Activated T-helper 2 cell treated with anti-CD3 and anti-CD28 coated beads, Interferon-gamma antibody, Interleukin-2, Interleukin-4, amounts not matched to agents 10 μg/mL and 5 μg/mL and 100 μg/mL, durations not matched to agents 14 hours and 24 hours and 36 hours (primary cell): ENCODE measurements at regions not wholly inside any gene's neighbourhood (a gene's known extent, or its start where the extent isn't known, plus 50 kb on each side); places are given as distances from the start of the nearest gene placed in this dataset.
"Not testable (repeated sequence)": the region's sequence is repeated elsewhere in the genome, so short reads cannot be mapped to it uniquely, and the experiment has no call there.

ENCODE experiments used
- DNase-seq: peaks from one replicate; pipeline ENCODE4 v3.0.0; 2021; ENCODE audit warnings: low spot score
- H3K27ac Mint-ChIP-seq: one replicate; pipeline ENCODE4 v1.8.0; 2021; ENCODE audit warnings: mixed read lengths
- H3K27me3 Mint-ChIP-seq: one replicate; pipeline ENCODE4 v1.8.0; 2021; ENCODE audit warnings: low read depth, mixed read lengths
- H3K36me3 Mint-ChIP-seq: one replicate; pipeline ENCODE4 v1.8.0; 2021; ENCODE audit warnings: low read depth, mixed read lengths
- H3K4me1 Mint-ChIP-seq: one replicate; pipeline ENCODE4 v1.8.0; 2021; ENCODE audit warnings: low read depth, mixed read lengths
- H3K4me3 Mint-ChIP-seq: one replicate; pipeline ENCODE4 v1.8.0; 2021; ENCODE audit warnings: low read depth, mild to moderate bottlenecking, moderate library complexity, mixed read lengths
- H3K9me3 Mint-ChIP-seq: one replicate; pipeline ENCODE4 v1.8.0; 2021; ENCODE audit warnings: mixed read lengths
- intact Hi-C: fragments of 100-400 bp; cut with micrococcal nuclease; formaldehyde crosslinking; loops from one replicate; pipeline ENCODE4 v1.15.1; 2023

DNA sequence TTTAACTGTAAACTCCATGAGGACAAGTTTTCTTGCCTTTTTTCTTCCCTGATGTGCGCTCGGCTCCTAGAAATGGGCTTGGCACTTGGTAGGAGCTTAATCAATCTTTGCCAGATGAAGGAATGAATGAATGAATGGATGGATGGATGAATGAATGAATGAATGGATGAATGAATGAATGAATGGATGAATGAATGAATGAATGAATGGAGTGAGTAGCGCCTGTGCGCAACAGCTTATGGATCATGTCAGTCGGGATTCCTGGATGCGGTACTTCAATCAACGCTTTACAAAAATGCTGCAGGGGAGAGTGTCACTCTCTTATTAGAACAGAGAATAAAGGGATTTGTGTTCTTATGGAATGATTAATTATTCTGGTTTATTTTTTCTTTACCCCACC, 267.3 kb downstream of the TFAP2C start:
- H3K27ac Mint-ChIP-seq = no peak overlapping the region
- no peak for DNase-seq
- intact Hi-C loops = no loop called here

DNA sequence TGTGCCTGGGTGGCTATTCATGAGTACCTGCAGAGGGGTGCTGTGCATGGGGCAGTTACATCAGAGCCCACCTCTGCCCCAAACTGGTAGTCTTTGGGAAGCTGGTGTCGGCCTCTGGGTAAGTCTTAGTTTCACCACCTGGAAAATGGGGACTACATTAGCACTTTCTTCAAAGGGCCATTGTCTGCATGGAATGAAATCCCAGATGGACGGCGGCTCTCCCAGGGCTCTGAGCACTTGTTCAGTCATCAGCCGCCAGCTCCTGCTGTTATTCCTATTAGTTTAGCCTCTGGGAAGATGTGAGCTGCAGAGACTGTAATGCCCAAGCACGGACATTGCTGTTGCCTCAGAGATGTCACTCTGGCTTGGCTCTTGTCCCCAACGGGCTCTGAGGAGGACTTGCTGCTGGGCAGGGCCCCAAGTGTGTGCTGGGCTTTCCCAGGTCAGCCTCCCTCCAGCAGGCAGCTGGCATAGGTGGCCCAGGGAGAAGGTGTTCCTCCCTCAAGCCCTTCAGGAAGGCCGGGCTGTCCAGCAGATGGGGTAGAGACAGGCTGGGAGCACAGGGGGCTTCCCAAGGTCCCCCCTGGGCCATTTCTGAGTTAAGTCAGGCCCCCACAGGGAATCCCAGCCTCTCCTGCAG, 268.3 kb downstream of the TFAP2C start:
- Mint-ChIP-seq H3K36me3 (no peaks in the 10 kb centered on the region), H3K4me1 (peaks cover 5% of the 10 kb centered on the region), H3K27me3 (no peaks in the 10 kb centered on the region), H3K9me3 (peaks cover 4% of the 10 kb centered on the region), H3K4me3 (no peak overlapping the region), H3K27ac (no peak overlapping the region)
- DNase-seq = no peak
- intact Hi-C loops = no loop called here

More for the DNA sequence above, 267.3 kb downstream of the TFAP2C start:
- H3K9me3 Mint-ChIP-seq = peaks cover 4% of the 10 kb centered on the region
- H3K36me3 Mint-ChIP-seq = no peaks in the 10 kb centered on the region
- no peak overlapping the region for H3K4me3 Mint-ChIP-seq
- H3K27me3 Mint-ChIP-seq = no peaks in the 10 kb centered on the region
- H3K4me1 Mint-ChIP-seq = peaks cover 5% of the 10 kb centered on the region

DNA sequence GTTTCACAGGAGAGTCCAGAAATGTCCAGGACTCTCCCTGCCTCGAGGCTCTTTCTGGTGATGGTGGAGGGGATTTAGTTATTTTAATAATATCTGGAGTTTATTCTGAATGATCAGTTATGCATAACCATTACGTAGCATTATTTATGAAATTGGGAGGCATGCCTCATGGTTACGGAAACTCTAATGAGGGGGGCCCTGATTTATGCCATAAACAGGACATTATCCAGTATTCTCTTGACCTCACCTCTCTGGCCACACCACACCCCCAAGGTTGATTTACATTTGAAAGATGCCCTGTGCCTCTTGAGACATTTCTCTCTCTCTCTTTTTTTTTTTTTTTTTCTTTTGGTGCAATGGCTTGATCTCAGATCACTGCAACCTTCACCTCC, 268.8 kb downstream of the TFAP2C start:
- no peak for DNase-seq
- intact Hi-C loops = no loop called here
- H3K4me1 Mint-ChIP-seq = peaks cover 5% of the 10 kb centered on the region
- H3K27ac Mint-ChIP-seq = no peak overlapping the region
- no peaks in the 10 kb centered on the region for H3K27me3 Mint-ChIP-seq
- H3K36me3 Mint-ChIP-seq = no peaks in the 10 kb centered on the region
- no peak overlapping the region for H3K4me3 Mint-ChIP-seq
- H3K9me3 Mint-ChIP-seq = peaks cover 4% of the 10 kb centered on the region

DNA sequence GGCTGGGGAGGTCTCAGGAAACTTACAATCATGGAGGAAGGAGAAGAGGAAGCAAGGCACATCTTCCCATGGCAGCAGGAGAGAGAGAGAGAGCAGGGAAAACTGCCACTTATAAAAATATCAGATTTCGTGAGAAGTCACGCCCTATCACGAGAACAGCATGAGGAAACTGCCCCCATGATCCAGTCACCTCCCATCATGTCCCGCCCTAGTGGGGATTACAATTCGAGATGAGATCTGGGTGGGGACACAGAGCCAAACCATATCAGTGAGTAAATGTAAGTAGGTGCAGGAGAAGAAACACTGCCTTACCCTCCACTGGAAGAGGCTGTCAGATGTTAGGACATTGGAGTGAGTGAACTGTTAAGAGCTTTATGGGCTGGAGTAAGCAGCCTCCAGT, 270.4 kb downstream of the TFAP2C start:
- no peaks in the 10 kb centered on the region for H3K27me3 Mint-ChIP-seq
- intact Hi-C loops = no loop called here
- DNase-seq = no peak
- no peaks in the 10 kb centered on the region for H3K36me3 Mint-ChIP-seq
- peaks cover 4% of the 10 kb centered on the region for H3K9me3 Mint-ChIP-seq
- no peak overlapping the region for H3K27ac Mint-ChIP-seq
- no peak overlapping the region for H3K4me3 Mint-ChIP-seq
- H3K4me1 Mint-ChIP-seq = no peaks in the 10 kb centered on the region

DNA sequence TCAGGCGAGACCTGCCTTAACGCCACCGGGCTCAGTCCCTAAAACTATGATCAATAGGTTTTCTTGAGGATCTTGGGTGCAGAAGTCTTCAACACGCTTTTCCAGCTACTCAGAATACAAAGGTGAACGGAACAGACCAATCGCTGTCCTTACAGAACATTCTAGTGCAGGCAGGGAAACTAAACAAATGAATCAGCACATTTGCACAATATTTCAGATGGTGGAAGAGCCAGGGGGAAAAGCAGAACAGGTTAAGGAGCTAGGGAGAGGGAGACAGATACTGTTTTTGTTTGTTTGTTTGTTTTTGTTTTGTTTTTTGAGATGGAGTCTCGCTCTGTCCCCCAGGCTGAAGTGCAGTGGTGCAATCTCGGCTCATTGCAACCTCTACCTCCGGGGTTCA, 271.1 kb downstream of the TFAP2C start:
- Mint-ChIP-seq H3K9me3 (peaks cover 4% of the 10 kb centered on the region), H3K4me3 (no peak overlapping the region), H3K27me3 (no peaks in the 10 kb centered on the region), H3K27ac (no peak overlapping the region), H3K36me3 (no peaks in the 10 kb centered on the region), H3K4me1 (no peaks in the 10 kb centered on the region)
- DNase-seq = no peak
- intact Hi-C loops = no loop called here

DNA sequence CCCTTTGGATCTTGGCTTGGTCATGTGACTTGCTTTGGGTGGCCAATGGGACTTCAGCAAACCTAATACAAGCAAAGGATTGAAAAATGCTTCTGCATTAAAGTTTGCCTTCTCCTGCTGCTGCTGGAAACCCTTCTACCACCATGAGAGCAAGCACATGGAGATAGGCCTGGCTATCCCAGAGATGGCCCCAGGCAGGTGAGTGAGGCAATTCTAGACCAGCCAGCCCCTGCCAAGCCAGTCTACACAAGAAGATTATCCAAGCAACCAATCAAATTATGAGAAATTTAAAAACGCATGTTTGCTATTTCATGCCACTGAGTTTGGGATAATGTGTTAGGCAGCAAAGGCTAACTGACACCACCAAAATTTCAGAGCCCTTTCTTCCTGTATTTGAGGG, 274.3 kb downstream of the TFAP2C start:
- Mint-ChIP-seq H3K27ac (no peak overlapping the region), H3K4me3 (no peak overlapping the region), H3K9me3 (no peaks in the 10 kb centered on the region), H3K27me3 (no peaks in the 10 kb centered on the region), H3K36me3 (no peaks in the 10 kb centered on the region), H3K4me1 (no peaks in the 10 kb centered on the region)
- intact Hi-C loops = no loop called here
- DNase-seq = no peak

DNA sequence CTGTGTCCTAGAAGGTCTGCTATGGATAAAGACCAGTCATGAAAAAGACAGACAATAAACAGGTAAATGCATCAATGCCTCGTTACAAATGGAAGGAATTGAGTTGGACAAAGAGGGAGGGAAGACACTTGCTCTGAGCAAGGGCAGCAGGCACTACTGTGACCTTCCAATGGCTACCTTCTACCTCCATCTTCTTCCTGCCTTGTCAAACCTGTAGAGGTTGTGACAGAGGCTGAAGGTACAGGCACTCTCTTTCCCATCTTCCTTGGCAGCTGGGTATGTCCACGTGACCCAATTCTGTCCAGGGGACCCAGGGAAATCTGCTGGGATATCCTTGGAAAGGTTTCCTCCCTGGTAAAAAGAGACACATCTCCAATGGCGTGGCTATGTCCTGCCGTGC, 274.8 kb downstream of the TFAP2C start:
- Mint-ChIP-seq H3K4me3 (no peak overlapping the region), H3K4me1 (no peaks in the 10 kb centered on the region), H3K9me3 (no peaks in the 10 kb centered on the region), H3K27me3 (no peaks in the 10 kb centered on the region), H3K27ac (no peak overlapping the region), H3K36me3 (no peaks in the 10 kb centered on the region)
- intact Hi-C loops = no loop called here
- no peak for DNase-seq

DNA sequence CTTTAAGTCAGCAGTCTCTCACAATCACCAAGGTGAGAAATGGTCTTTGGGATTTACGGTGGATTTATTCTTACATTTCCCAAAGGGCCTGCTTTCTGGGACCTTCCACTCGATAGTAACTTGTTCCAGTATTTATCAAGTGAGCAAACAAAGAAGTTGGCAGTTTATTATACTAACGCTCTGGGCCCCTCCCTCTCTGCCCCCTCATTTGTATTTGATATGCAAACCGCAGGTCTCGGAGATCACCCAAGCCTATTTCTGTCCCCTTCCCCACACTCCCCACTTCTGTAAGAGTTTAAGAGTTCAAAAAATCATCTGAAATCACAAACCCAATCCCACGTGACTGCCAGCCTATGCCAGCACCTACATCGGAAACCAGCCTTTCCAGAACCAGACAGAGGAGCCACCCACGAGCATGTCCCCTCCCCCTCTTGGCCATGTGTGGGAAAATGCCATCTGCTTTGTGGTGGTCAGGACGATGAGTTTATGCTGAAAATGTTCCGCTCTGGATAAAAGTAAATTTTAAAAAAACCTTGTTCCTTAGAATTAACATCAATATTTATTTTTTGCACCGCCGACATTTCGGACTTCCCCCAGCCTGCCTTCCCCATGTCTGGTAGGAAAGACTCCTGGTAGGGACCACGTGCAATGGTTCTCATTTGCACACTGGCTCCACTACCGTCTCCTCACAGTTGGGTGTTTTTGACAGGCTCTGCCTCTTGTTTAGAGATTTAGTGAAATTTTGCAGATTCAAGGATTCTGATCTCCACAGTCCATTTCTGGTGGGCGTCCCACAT, 281.0 kb downstream of the TFAP2C start:
- Mint-ChIP-seq H3K9me3 (no peaks in the 10 kb centered on the region), H3K4me1 (no peaks in the 10 kb centered on the region), H3K36me3 (no peaks in the 10 kb centered on the region), H3K4me3 (no peak overlapping the region), H3K27me3 (no peaks in the 10 kb centered on the region), H3K27ac (no peak overlapping the region)
- DNase-seq = no peak
- intact Hi-C loops = no loop called here

DNA sequence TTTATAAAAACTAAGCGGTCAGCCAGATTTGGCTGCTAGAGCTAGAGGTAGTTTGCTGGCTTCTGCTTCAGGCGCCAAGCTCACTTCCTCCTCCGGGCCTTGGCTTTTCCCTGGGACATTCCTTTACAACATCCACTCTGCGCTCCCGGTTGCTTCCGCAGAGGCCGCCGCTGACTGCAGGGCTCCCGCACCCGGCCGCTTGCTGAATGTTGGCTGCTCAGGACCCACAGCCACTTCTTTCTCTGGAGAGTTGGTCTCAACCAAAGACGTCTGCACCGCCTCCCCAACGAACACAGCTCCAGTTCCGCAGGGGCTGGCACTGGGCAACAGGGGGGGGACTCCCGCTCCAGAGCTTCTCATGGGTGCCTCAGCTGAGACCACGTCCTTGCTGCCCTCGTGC, 282.8 kb downstream of the TFAP2C start:
- H3K36me3 Mint-ChIP-seq = no peaks in the 10 kb centered on the region
- no peak overlapping the region for H3K27ac Mint-ChIP-seq
- no peak overlapping the region for H3K4me3 Mint-ChIP-seq
- no peaks in the 10 kb centered on the region for H3K9me3 Mint-ChIP-seq
- no peaks in the 10 kb centered on the region for H3K27me3 Mint-ChIP-seq
- intact Hi-C loops = no loop called here
- H3K4me1 Mint-ChIP-seq = no peaks in the 10 kb centered on the region
- no peak for DNase-seq

DNA sequence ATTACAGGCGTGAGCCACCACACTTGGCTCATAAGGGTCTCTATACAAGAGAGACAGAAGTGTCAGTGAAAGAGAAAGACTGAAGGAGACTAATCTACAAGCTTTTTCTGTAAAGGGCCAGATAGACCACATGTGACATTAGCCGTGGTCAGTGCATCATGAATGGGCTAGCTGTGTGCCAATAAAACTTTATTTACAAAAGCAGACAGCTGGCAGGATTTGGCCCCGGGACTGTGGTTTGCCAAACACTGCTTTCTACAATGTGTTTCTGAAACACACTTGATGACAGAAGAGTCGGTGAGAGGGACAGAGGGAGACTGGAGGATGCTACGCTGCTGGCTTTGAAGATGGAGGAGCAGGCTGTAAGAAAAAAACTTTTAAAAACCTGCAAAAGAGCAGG, 285.4 kb downstream of the TFAP2C start:
- H3K27me3 Mint-ChIP-seq = no peaks in the 10 kb centered on the region
- no peak overlapping the region for H3K4me3 Mint-ChIP-seq
- no peaks in the 10 kb centered on the region for H3K9me3 Mint-ChIP-seq
- intact Hi-C loops = no loop called here
- no peaks in the 10 kb centered on the region for H3K4me1 Mint-ChIP-seq
- H3K27ac Mint-ChIP-seq = no peak overlapping the region
- no peak for DNase-seq
- H3K36me3 Mint-ChIP-seq = no peaks in the 10 kb centered on the region

DNA sequence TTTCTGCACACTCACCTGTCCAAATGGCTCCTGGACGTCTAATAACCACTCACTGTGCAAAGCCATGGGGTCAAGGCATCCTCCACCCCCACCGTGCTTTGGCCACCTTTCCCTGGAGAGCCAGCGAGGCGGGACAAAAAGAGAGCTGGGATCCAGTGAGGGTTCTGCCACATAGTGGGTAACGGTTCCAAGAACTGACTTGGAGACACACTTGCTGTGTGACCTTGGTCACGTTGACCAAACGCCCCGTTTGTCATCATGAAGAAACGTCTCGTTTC, 287.2 kb downstream of the TFAP2C start:
- Mint-ChIP-seq H3K36me3 (no peaks in the 10 kb centered on the region), H3K27ac (no peak overlapping the region), H3K4me3 (no peak overlapping the region), H3K9me3 (no peaks in the 10 kb centered on the region), H3K4me1 (no peaks in the 10 kb centered on the region), H3K27me3 (no peaks in the 10 kb centered on the region)
- DNase-seq = no peak
- intact Hi-C loops = no loop called here

DNA sequence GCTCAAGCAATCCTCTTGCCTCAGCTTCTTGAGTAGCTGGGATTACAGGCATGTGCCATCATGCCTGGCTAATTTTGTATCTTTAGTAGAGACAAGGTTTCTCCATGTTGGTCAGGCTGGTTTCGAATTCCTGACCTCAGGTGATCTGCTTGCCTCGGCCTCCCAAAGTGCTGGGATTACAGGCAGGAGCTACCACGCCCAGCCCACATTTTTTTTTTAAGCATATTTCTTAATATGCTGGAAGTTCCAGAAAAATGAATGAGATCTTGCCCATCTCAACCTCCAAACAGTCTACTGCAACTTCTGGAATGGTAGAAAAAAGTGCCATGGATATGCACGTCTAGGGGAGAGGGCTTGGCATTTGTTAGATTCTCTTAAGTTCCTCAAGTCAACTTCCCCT, 290.9 kb downstream of the TFAP2C start:
- H3K36me3 Mint-ChIP-seq, H3K4me1 Mint-ChIP-seq, DNase-seq, H3K9me3 Mint-ChIP-seq, H3K27ac Mint-ChIP-seq, H3K4me3 Mint-ChIP-seq, intact Hi-C loops: not testable (repeated sequence)
- peaks cover 26% of the 10 kb centered on the region for H3K27me3 Mint-ChIP-seq

DNA sequence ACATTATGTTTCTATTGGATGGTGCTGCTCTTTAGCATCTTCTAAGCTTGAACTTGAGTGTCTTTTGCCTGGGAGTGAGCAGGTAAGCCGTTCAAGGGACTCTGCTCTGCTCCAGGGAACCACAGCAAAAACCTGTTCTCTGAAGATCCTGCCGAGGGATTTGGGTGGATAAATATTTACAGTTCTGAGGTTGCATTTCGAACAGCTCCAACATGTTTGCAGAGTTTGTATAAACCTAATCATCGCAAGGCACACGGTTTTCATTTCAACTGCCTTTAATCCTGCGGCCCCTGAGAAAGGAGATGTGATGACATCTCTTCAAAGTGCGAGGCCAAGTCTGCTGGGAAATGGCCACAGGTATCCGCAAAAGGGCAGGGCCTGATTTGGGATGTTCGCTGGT, 293.4 kb downstream of the TFAP2C start:
- no peak for DNase-seq
- no peaks in the 10 kb centered on the region for H3K9me3 Mint-ChIP-seq
- intact Hi-C loops = no loop called here
- H3K4me1 Mint-ChIP-seq = no peaks in the 10 kb centered on the region
- no peak overlapping the region for H3K4me3 Mint-ChIP-seq
- H3K27ac Mint-ChIP-seq = no peak overlapping the region
- peaks cover 48% of the 10 kb centered on the region for H3K27me3 Mint-ChIP-seq
- H3K36me3 Mint-ChIP-seq = no peaks in the 10 kb centered on the region
